ENCODE measurements at regions not wholly inside any gene's neighbourhood (a gene's known extent, or its start where the extent isn't known, plus 50 kb on each side); places are given as distances from the start of the nearest gene placed in this dataset.

DNA sequence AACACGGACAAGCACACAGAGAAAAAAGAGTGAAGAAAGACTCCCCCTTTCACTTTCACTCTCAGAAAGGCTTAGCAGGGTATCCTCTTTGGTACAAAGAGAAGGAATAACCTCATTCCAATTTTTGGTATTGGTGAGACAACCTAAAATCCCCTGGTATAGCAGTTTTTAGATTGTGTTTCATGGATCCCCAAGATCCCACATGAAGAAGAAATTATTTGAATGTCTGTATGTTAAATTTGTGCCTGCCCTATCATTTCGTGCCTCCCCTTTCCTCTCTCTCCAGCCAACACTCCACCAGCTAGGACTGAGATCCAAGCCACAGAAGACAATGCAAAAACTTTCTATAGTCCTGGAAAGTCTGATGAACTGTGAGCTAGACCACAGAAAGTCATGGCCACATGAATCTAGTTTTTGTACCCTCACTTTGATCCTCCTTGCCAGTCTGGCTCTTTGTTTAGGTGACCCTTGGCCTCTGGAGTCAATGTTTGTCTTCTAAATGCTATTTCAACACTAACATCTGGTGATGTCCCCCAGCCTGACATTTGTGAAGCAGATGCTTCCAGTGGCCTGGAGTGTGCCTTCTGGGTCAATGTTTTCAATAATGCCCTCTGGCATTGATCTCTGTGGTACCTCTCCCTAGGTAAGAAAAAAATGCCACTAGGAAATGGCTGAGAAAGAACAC, 181.9 kb upstream of the BMP4 start:
- TF ChIP-seq, protein P1, sequence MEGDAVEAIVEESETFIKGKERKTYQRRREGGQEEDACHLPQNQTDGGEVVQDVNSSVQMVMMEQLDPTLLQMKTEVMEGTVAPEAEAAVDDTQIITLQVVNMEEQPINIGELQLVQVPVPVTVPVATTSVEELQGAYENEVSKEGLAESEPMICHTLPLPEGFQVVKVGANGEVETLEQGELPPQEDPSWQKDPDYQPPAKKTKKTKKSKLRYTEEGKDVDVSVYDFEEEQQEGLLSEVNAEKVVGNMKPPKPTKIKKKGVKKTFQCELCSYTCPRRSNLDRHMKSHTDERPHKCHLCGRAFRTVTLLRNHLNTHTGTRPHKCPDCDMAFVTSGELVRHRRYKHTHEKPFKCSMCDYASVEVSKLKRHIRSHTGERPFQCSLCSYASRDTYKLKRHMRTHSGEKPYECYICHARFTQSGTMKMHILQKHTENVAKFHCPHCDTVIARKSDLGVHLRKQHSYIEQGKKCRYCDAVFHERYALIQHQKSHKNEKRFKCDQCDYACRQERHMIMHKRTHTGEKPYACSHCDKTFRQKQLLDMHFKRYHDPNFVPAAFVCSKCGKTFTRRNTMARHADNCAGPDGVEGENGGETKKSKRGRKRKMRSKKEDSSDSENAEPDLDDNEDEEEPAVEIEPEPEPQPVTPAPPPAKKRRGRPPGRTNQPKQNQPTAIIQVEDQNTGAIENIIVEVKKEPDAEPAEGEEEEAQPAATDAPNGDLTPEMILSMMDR (IDR thresholded peaks at IDR 0.05): no peak
- no peaks in the 10 kb centered on the region for H3K9me3 ChIP-seq
- H3K4me1 ChIP-seq: no peaks in the 10 kb centered on the region
- no peak for DNase-seq (ENCODE audit: low spot score)
- no peaks in the 10 kb centered on the region for H3K27me3 ChIP-seq
- H3K36me3 ChIP-seq: no peaks in the 10 kb centered on the region
- no peak overlapping the region for H3K4me3 ChIP-seq
- H3K27ac ChIP-seq: no peak overlapping the region

DNA sequence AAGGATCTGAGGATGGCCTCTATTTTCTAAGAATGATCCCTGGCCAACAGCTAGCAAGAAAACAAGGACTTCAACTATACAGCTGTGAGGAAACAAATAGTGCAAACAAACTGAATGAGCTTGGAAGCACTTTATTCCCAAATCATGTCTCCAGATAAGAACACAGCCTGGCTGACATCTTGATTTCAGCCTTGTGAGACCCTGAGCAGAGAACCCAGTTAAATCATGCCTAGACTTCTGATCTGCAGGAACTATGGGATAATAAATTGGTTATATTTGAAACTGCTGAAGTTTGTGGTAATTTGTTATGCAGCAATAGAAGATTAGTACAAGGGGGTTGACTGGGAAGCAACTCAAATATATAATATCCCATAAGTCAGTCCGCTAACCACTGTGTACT, 183.9 kb upstream of the BMP4 start:
- no peaks in the 10 kb centered on the region for H3K9me3 ChIP-seq
- H3K36me3 ChIP-seq: no peaks in the 10 kb centered on the region
- no peak overlapping the region for H3K4me3 ChIP-seq
- no peak for DNase-seq (ENCODE audit: low spot score)
- TF ChIP-seq, protein P1 (IDR thresholded peaks at IDR 0.05): no peak
- H3K27me3 ChIP-seq: no peaks in the 10 kb centered on the region
- H3K4me1 ChIP-seq: no peaks in the 10 kb centered on the region
- H3K27ac ChIP-seq: no peak overlapping the region

DNA sequence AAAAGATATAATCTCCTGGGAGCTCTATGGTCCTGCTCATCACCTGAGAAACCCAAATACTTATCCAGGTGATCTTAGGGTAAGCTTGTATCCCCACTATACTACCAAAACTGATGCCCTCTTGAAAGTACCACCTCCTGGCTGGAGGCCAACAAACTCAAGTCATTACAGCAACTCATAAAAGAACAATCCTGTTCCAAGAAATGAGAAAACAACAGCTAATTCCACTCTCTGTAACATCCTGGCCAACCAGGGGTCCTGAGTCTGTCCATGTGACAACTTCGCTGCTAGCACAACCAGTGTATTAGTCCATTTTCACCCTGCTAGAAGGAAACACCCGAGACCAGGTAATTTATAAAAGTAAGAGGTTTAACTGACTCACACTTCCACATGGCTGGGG, 190.0 kb upstream of the BMP4 start:
- H3K36me3 ChIP-seq: no peaks in the 10 kb centered on the region
- DNase-seq (ENCODE audit: low spot score): no peak
- H3K4me3 ChIP-seq: no peak overlapping the region
- TF ChIP-seq, protein P1 (IDR thresholded peaks at IDR 0.05): no peak
- peaks cover 6 to 26% of the 10 kb centered on the region in 2 donors for H3K9me3 ChIP-seq
- H3K27me3 ChIP-seq: no peaks in the 10 kb centered on the region
- no peaks in the 10 kb centered on the region for H3K4me1 ChIP-seq
- no peak overlapping the region for H3K27ac ChIP-seq

DNA sequence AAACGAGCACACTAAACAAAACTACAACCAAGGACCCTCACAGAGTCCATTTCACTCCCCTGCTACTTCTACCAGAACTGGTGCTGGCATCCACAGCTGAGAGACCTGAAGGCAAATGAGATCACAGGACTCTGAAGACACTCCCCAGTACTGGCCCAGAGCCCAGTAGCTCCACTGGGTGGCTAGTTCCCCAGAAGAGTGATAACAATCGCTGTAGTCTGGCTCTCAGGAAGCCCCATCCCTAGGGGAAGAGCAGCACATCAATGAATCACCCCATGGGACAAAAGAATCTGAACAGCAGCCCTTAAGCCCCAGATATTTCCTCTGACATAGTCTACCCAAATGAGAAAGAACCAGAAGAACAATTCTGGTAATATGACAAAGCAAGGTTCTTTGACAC, 190.7 kb upstream of the BMP4 start:
- H3K36me3 ChIP-seq: no peaks in the 10 kb centered on the region
- no peak overlapping the region for H3K4me3 ChIP-seq
- H3K27me3 ChIP-seq: no peaks in the 10 kb centered on the region
- no peak for DNase-seq (ENCODE audit: low spot score)
- H3K4me1 ChIP-seq: no peaks in the 10 kb centered on the region
- H3K9me3 ChIP-seq: peaks cover 6 to 26% of the 10 kb centered on the region in 2 donors
- H3K27ac ChIP-seq: no peak overlapping the region
- TF ChIP-seq, protein P1 (IDR thresholded peaks at IDR 0.05): no peak

DNA sequence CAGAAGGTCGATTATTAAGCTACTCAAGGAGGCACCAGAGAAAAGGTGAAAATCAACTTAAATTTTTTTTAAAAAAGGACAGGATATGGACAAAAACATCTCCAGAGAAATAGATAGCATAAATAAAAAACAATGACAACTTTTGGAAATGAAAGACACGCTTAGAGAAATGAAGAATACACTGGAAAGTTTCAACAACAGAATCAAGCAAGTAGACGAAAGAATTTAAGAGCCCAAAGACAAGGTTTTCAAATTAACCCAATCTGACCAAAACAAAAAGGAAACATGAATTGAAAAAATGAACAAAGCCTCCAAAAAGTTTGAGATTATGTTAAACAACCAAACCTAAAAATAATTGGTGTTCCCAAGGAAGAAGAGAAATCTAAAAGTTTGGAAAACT, 191.1 kb upstream of the BMP4 start:
- Histone ChIP-seq H3K36me3 (no peaks in the 10 kb centered on the region), H3K9me3 (peaks cover 6 to 26% of the 10 kb centered on the region in 2 donors), H3K4me1 (no peaks in the 10 kb centered on the region), H3K27ac (no peak overlapping the region), H3K27me3 (no peaks in the 10 kb centered on the region), H3K4me3 (no peak overlapping the region)
- no peak for DNase-seq (ENCODE audit: low spot score)
- TF ChIP-seq, protein P1 (IDR thresholded peaks at IDR 0.05): no peak

DNA sequence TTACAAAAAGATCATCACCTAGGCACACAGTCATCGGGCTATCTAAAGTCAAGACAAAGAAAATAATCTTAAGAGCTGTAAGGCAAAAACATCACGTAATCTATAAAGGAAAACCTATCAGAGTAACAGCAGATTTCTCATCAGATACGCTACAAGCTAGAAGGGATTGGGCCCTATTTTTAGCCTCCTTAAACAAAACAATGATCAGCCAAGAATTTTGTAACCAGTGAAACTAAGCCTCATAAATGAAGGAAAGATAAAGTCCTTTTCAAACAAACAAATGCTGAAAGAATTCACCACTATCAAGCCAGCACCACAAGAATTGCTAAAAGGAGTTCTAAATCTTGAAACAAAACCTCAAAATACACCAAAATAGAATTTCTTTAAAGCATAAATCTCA, 191.6 kb upstream of the BMP4 start:
- Histone ChIP-seq H3K4me3 (no peak overlapping the region), H3K36me3 (no peaks in the 10 kb centered on the region), H3K9me3 (peaks cover 6 to 26% of the 10 kb centered on the region in 2 donors), H3K4me1 (no peaks in the 10 kb centered on the region), H3K27me3 (no peaks in the 10 kb centered on the region), H3K27ac (no peak overlapping the region)
- TF ChIP-seq, protein P1 (IDR thresholded peaks at IDR 0.05): no peak
- no peak for DNase-seq (ENCODE audit: low spot score)

Measured in right atrium auricular region (tissue), 2 donors.